CD4-positive, alpha-beta T cell treated with Interleukin-4 for 4 hours (primary cell): ENCODE measurements at regions not wholly inside any gene's neighbourhood (a gene's known extent, or its start where the extent isn't known, plus 50 kb on each side); places are given as distances from the start of the nearest gene placed in this dataset.
"Not testable (repeated sequence)": the region's sequence is repeated elsewhere in the genome, so short reads cannot be mapped to it uniquely, and the experiment has no call there.

Experiments used
- DNase-seq: peaks from one replicate; pipeline ENCODE4 v3.0.0-alpha.2; 2020

DNA sequence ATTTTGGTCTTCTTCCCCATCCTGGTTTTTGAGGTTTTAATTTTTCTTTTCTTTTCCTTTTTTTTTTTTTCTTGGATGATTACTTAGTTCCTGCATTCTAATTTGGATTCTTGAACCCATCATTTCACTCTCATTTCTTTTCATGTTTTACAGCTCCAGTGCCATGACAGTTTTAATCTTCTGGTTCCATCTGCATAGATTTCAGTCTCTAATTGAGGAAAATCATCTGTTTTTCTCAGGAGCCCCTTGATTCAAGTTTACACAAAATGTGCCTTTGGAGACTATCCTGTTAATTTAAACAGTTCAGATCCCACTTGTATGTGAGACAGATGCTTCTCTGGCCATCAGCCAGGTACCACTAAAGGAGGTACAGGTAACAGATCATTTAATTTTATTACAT is 379.9 kb downstream of the PIK3C3 start:
- no peak for DNase-seq

GRCh38 chr18:42336139-42336538 is 381.1 kb downstream of the PIK3C3 start:
- DNase-seq, result no peak

GRCh38 chr18:42337337-42337736 is 382.3 kb downstream of the PIK3C3 start:
- not testable (repeated sequence) for DNase-seq

- DNase-seq, result no peak
These were observed 383.6 kb downstream of the PIK3C3 start for GRCh38 chr18:42338683-42339082.

- DNase-seq, result no peak
These were observed 384.3 kb downstream of the PIK3C3 start for GRCh38 chr18:42339372-42339771.

GRCh38 chr18:42340423-42341009 is 385.5 kb downstream of the PIK3C3 start:
- DNase-seq, result no peak

DNA sequence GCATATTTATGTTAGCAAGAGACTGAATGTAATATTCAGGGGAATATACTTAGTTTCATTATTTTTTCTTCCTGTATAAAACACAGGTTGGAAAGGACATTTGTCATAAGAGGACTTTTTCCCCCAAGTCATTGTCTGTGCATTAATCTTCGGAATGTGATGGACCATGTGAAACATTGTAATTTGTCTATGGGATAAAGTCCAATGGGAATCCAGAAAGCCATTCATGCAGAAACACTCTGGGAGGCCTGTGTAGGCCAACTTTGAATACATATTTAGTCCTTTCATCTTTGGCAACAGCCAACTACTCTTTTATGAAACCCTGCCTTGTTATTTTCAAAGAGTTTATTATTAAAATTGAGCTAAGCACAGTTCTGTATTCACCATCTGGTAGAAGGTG is 386.4 kb downstream of the PIK3C3 start:
- no peak for DNase-seq

- no peak for DNase-seq
These were observed 393.7 kb downstream of the PIK3C3 start for GRCh38 chr18:42348722-42349121.

- DNase-seq, result no peak
These were observed 396.4 kb downstream of the PIK3C3 start for GRCh38 chr18:42351455-42351854.

GRCh38 chr18:42360716-42361115 is 405.7 kb downstream of the PIK3C3 start:
- no peak for DNase-seq

- no peak for DNase-seq
These were observed 408.7 kb downstream of the PIK3C3 start for GRCh38 chr18:42363446-42364441.

- no peak for DNase-seq
These were observed 409.7 kb downstream of the PIK3C3 start for GRCh38 chr18:42364766-42365165.

DNA sequence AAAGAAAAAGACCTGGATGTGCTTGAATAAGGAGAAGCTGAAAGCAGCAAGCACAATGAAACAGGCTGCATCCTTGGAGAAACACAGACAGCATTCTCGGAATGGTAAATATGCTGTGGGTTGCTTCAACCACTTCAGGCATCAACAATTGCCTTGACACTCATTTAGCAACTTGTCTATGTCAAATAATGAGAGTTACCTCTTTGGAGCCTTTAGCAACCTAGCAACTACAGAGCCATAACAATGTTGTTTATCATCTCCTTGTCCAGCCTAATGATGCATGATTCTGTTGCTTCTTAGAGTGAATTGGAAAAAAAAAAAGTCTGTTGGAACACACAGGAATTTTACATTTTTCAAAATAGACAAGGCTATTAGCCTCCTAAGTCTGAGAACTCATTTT is 410.6 kb downstream of the PIK3C3 start:
- DNase-seq, result no peak

DNA sequence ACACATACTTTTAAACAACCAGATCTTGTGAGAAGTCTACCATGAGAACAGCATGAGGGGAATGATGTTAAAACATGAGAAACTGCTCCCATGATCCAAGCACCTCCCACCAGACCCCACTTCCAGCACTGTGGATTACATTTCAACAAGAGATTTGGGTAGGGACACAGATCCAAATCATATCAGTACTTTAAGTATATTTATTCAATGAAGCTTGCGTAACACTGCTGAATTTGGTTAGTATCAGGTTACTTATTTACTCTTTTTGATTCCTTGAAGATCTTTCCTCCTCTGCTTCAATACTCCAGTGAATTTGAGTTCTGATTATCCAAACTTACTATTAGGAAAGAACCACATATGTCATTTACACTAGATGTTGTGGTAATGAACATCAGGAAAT is 418.6 kb downstream of the PIK3C3 start:
- no peak for DNase-seq

- no peak for DNase-seq
These were observed 419.9 kb downstream of the PIK3C3 start for GRCh38 chr18:42374961-42375360.

- not testable (repeated sequence) for DNase-seq
These were observed 423.8 kb downstream of the PIK3C3 start for GRCh38 chr18:42378854-42379253.

GRCh38 chr18:42381236-42381635 is 426.2 kb downstream of the PIK3C3 start:
- not testable (repeated sequence) for DNase-seq

DNA sequence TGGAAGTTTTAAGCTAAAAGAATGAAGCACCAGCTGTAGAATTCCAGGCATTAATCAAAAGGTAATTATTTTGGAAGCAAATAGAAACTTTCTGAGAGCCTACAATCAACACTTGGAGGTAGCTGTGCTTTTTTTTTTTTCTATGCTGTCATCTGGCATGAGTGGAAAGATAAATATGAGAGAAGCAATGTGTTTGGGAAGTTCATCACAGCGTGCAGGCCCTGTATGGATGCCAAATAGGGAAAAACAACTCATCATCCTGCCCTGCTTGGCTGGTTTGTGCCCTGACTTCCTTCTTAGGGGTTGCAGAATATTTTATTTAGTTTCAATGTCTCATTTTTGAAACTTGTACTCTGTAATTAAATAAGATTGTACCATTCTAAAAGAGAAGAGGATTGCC is 437.4 kb downstream of the PIK3C3 start:
- no peak for DNase-seq

DNA sequence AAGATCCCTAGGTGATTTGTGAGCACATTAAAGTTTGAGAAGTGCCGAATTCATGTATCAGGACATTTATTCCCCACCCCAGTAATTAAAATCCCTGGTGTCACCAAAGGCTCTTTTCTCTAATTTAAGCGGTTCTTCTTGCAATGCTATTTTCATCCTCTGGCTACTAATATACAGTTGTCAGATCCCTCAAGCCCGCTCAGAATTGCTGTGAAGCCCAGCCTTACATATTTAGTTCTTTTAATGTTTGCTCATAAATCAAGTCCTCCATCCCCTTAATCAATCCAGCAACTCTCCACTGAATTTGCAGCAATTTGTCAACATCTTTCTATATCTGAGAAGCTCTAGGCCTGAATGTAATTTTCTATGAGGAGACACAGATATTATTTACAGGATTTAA is 437.9 kb downstream of the PIK3C3 start:
- DNase-seq, result no peak

- DNase-seq, result no peak
These were observed 439.2 kb downstream of the PIK3C3 start for GRCh38 chr18:42394238-42394637.

GRCh38 chr18:42401131-42401673 is 446.2 kb downstream of the PIK3C3 start:
- DNase-seq, result no peak

DNA sequence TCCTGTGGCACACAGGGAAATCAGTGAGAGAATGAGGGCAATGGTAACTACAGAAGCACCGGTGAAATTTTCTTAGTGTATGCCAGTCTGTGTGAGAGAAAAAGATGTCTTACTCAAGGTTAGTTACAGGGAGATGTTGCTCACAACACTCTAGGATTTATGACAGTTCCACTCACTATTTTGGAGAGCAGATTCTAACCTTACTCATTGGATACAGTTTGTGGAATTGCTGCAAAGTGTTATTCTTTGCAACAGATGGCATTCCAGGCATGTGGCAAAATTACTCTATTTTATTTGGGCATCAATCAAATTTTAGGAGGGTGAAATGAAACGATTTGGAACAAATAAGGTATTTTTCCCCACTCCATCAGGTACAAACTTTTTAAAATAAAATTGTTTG is 449.1 kb downstream of the PIK3C3 start:
- DNase-seq, result no peak

- no peak for DNase-seq
These were observed 454.0 kb downstream of the PIK3C3 start for GRCh38 chr18:42409005-42409404.

DNA sequence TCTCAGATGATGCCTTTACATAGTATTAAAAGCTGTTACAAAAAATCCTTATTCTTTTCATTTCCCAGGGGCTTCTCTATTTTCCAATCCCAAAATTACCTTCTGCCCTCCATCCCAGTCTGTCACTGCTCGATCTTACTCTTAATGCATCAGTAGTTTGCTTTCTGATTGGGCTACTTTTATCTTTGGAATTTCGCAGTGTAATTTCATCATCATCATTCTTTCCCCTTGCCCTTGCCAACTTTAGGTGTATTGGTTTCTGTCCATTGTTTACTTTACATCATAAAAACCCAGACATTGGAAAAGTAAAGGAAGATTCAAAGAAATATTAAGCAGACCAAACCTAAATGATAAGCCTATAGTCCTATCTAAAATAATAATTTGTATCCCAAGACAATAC is 457.2 kb downstream of the PIK3C3 start:
- no peak for DNase-seq
